HepG2 (cell line): ENCODE measurements at regions not wholly inside any gene's neighbourhood (a gene's known extent, or its start where the extent isn't known, plus 50 kb on each side); places are given as distances from the start of the nearest gene placed in this dataset.

Source experiments
- ATAC-seq: fragments of 200-7000 bp; cut with Tn5 transposase; 3 replicates; pipeline ENCODE4 v1.9.1; 2020; ENCODE audit warnings: mild to moderate bottlenecking, moderate library complexity
- BruUV-seq: library from RNA; stranded (reverse); fragments of 400-500 nt; replicated peaks from 2 replicates; lab custom pipeline; 2021; lab: Mats Ljungman, UMichigan
- CTCF ChIA-PET: fragments of 300-600 bp; formaldehyde crosslinking; extraction: SDS; loops from one replicate; lab custom pipeline; 2021; ENCODE audit warnings: low total read pairs, inconsistent platforms, low intra/inter-chr PET ratio; lab: Yijun Ruan, JAX
- POLR2A ChIA-PET: fragments of 350-600 bp; sonication (Branson Sonifier 250); formaldehyde crosslinking; loops from one replicate; lab custom pipeline; 2020; ENCODE audit warnings: antibody characterized with exemption, inconsistent platforms; lab: Yijun Ruan, JAX
- DNase-seq: peaks from one replicate; pipeline ENCODE4 v3.0.0-alpha.2; 2015; ENCODE audit warnings: low spot score
- FAIRE-seq: peaks from 3 replicates; lab custom pipeline; 2011; peaks lifted over from hg19 to GRCh38; lab: Jason Lieb, UNC
- H2AFZ ChIP-seq: one replicate; pipeline ENCODE4 v1.6.1; 2011; ENCODE audit warnings: low read length, inconsistent platforms
- H3K27ac ChIP-seq: fragments of 300-600 bp; 3 replicates; pipeline ENCODE4 v1.8.0; 2011; ENCODE audit warnings: mixed run types, mild to moderate bottlenecking, mixed read lengths, low read length, inconsistent platforms; ENCODE audit not compliant: insufficient read depth; ENCODE audit errors: extremely low read length
- H3K27me3 ChIP-seq, 2 experiments: fragments of 200-600 bp in 1 of 2; 2 replicates in 1 of 2; 3 replicates in 1 of 2; pipeline versions ENCODE4 v1.6.0 to v1.8.0; 2011; ENCODE audit warnings: low read length in 2 of 2, mild to moderate bottlenecking in 2 of 2, moderate library complexity in 2 of 2, inconsistent platforms in 1 of 2; ENCODE audit not compliant: insufficient read depth in 2 of 2, control insufficient read depth in 1 of 2
- H3K36me3 ChIP-seq, 2 experiments: fragments of 200-600 bp in 1 of 2; replicated peaks in 1 of 2; 2 replicates in 1 of 2; 3 replicates in 1 of 2; pipeline versions ENCODE4 v1.5.1 to v1.8.0; 2011; ENCODE audit warnings: low read length in 2 of 2, inconsistent platforms in 1 of 2; ENCODE audit not compliant: insufficient read depth in 2 of 2, control insufficient read depth in 1 of 2
- H3K4me1 ChIP-seq: 2 replicates; pipeline ENCODE4 v1.5.1; 2012; ENCODE audit warnings: low read length, inconsistent platforms; ENCODE audit not compliant: insufficient read depth
- H3K4me2 ChIP-seq: 2 replicates; pipeline ENCODE4 v1.6.0; 2011; ENCODE audit warnings: low read depth, low read length, inconsistent platforms
- H3K4me3 ChIP-seq, 3 experiments: fragments of 200-600 bp in 1 of 3; sonication (generic), shearing (Covaris generic) in 1 of 3; replicated peaks in 1 of 3; 2 replicates each; pipeline ENCODE4 v1.5.1; 2011 to 2016; ENCODE audit warnings: low read length in 3 of 3, inconsistent platforms in 2 of 3, low read depth in 2 of 3, mild to moderate bottlenecking in 2 of 3, control low read depth in 1 of 3, mixed read lengths in 1 of 3; ENCODE audit not compliant: insufficient read depth in 1 of 3
- H3K79me2 ChIP-seq: one replicate; pipeline ENCODE4 v1.6.1; 2011; ENCODE audit warnings: low read length, inconsistent platforms; ENCODE audit not compliant: insufficient read depth
- H3K9ac ChIP-seq: 2 replicates; pipeline ENCODE4 v1.6.0; 2011; ENCODE audit warnings: mild to moderate bottlenecking, low read depth, low read length, inconsistent platforms; ENCODE audit not compliant: insufficient read depth
- H3K9me3 ChIP-seq: 2 replicates; pipeline ENCODE4 v1.5.1; 2012; ENCODE audit warnings: mild to moderate bottlenecking, low read length
- H4K20me1 ChIP-seq: 2 replicates; pipeline ENCODE4 v1.6.0; 2011; ENCODE audit warnings: inconsistent platforms, mild to moderate bottlenecking, low read length, moderate library complexity; ENCODE audit not compliant: insufficient read depth
- CREM ChIP-seq, 2 experiments: sonication (generic) in 1 of 2; formaldehyde crosslinking in 1 of 2; IDR thresholded peaks; 2 replicates each; pipeline versions ENCODE4 v1.4.0 to v1.6.1; 2016 to 2020; ENCODE audit warnings: antibody characterized with exemption in 1 of 2, mild to moderate bottlenecking in 1 of 2, missing genetic modification reagents in 1 of 2
- DR1 ChIP-seq: sonication (generic); formaldehyde crosslinking; IDR thresholded peaks from 2 replicates; pipeline ENCODE4 v1.8.0; 2021; ENCODE audit warnings: mild to moderate bottlenecking, missing genetic modification reagents, inconsistent platforms
- FOXM1 ChIP-seq: sonication (generic); formaldehyde crosslinking; IDR thresholded peaks from 2 replicates; pipeline ENCODE4 v1.5.0; 2020; ENCODE audit warnings: missing genetic modification reagents
- GATAD1 ChIP-seq: IDR thresholded peaks from 2 replicates; pipeline ENCODE4 v1.6.1; 2016; ENCODE audit warnings: missing genetic modification reagents, missing compliant biosample characterization
- KMT2B ChIP-seq: IDR thresholded peaks from 2 replicates; pipeline ENCODE4 v1.6.1; 2016; ENCODE audit warnings: missing genetic modification reagents, missing compliant biosample characterization
- MAFG ChIP-seq: sonication (generic); formaldehyde crosslinking; IDR thresholded peaks from 2 replicates; pipeline ENCODE4 v1.5.1; 2020; ENCODE audit warnings: mild to moderate bottlenecking, missing genetic modification reagents
- SATB2 ChIP-seq: sonication (generic); formaldehyde crosslinking; IDR thresholded peaks from 2 replicates; pipeline ENCODE4 v1.5.0; 2020; ENCODE audit warnings: missing genetic modification reagents
- SP2 ChIP-seq: sonication (generic); formaldehyde crosslinking; IDR thresholded peaks from 2 replicates; pipeline ENCODE4 v1.5.1; 2020; ENCODE audit warnings: mild to moderate bottlenecking, missing genetic modification reagents
- SRSF4 ChIP-seq: fragments of 200-400 bp; formaldehyde crosslinking; IDR thresholded peaks from one replicate; pipeline ENCODE4 v1.6.1; 2018; ENCODE audit warnings: mild to moderate bottlenecking, low read depth, low read length, moderate library complexity; ENCODE audit not compliant: poor library complexity, severe bottlenecking
- SRY ChIP-seq: sonication (generic); formaldehyde crosslinking; IDR thresholded peaks from 2 replicates; pipeline ENCODE4 v1.8.0; 2022; ENCODE audit warnings: mild to moderate bottlenecking, missing genetic modification reagents
- TOE1 ChIP-seq: sonication (generic); formaldehyde crosslinking; IDR thresholded peaks from 2 replicates; pipeline ENCODE4 v1.4.0; 2020; ENCODE audit warnings: mild to moderate bottlenecking, missing genetic modification reagents
- ZNF326 ChIP-seq: sonication (generic); formaldehyde crosslinking; IDR thresholded peaks from 2 replicates; pipeline ENCODE4 v1.4.0; 2020; ENCODE audit warnings: missing genetic modification reagents, borderline replicate concordance
- ZNF501 ChIP-seq: sonication (generic); formaldehyde crosslinking; IDR thresholded peaks from 2 replicates; pipeline ENCODE4 v1.5.1; 2020; ENCODE audit warnings: mild to moderate bottlenecking, moderate library complexity, missing genetic modification reagents
- ZNF530 ChIP-seq: sonication (generic); formaldehyde crosslinking; IDR thresholded peaks from 2 replicates; pipeline ENCODE4 v1.5.0; 2020; ENCODE audit warnings: low read depth, mild to moderate bottlenecking, missing genetic modification reagents
- ZNF709 ChIP-seq: sonication (generic); formaldehyde crosslinking; IDR thresholded peaks from 2 replicates; pipeline ENCODE4 v1.5.0; 2020; ENCODE audit warnings: mild to moderate bottlenecking, missing genetic modification reagents
- ZNF770 ChIP-seq: sonication (generic); formaldehyde crosslinking; IDR thresholded peaks from 2 replicates; pipeline ENCODE4 v1.5.0; 2020; ENCODE audit warnings: mild to moderate bottlenecking, missing genetic modification reagents
- ZNF773 ChIP-seq: sonication (generic); formaldehyde crosslinking; IDR thresholded peaks from 2 replicates; pipeline ENCODE4 v1.4.0; 2020; ENCODE audit warnings: missing genetic modification reagents, borderline replicate concordance
- in situ Hi-C: cut with HindIII; loops from 2 replicates; pipeline ENCODE4 v1.10.0; 2017; ENCODE audit warnings: low pct_unique_long_range_greater_than_20kb; ENCODE audit not compliant: extremely low pct_ligation_motif_present
- intact Hi-C: fragments of 100-400 bp; cut with micrococcal nuclease; formaldehyde crosslinking; loops from one replicate; pipeline ENCODE4 v1.10.0; 2022; ENCODE audit not compliant: unreplicated experiment
- TF ChIP-seq, protein P1 (sequence below), 2 experiments: sonication (generic) in 1 of 2; formaldehyde crosslinking in 1 of 2; IDR thresholded peaks; 2 replicates each; pipeline versions ENCODE4 v1.4.0 to v1.6.1; 2018 to 2020; ENCODE audit warnings: missing genetic modification reagents in 2 of 2, borderline replicate concordance in 1 of 2, low read depth in 1 of 2, mild to moderate bottlenecking in 1 of 2, missing biosample characterization in 1 of 2

- DNase-seq (no peak), ATAC-seq (no peak), FAIRE-seq (no peak)
- in situ Hi-C loops (no loop called here), intact Hi-C loops (no loop called here)
- CTCF ChIA-PET, result no interaction called here
- BruUV-seq, result no TSS peak
- H3K4me3 ChIP-seq, result no peak overlapping the region
- H3K27ac ChIP-seq, result no peak overlapping the region
- no peak overlapping the region for H3K4me2 ChIP-seq
- H4K20me1 ChIP-seq, result no peaks in the 10 kb centered on the region
- POLR2A ChIA-PET, result no interaction called here
- H3K36me3 ChIP-seq, result no peaks in the 10 kb centered on the region
- H2AFZ ChIP-seq, result no peak overlapping the region
- no peak overlapping the region for H3K9ac ChIP-seq
- H3K27me3 ChIP-seq, result no peaks in the 10 kb centered on the region
- TF ChIP-seq SATB2 (CRISPR knock-in tag), result no peak
- no peak for TF ChIP-seq ZNF326 (CRISPR knock-in tag)
- no peak for TF ChIP-seq DR1 (CRISPR knock-in tag)
- no peak for TF ChIP-seq FOXM1 (CRISPR knock-in tag)
- TF ChIP-seq SRY (CRISPR knock-in tag), result no peak
- TF ChIP-seq ZNF501 (CRISPR knock-in tag), result no peak
- TF ChIP-seq MAFG (CRISPR knock-in tag), result no peak
- no peak for TF ChIP-seq SP2
- no peak for TF ChIP-seq ZNF773 (CRISPR knock-in tag)
- TF ChIP-seq ZNF530 (CRISPR knock-in tag), result no peak
- TF ChIP-seq SRSF4, result no peak
- TF ChIP-seq ZNF709 (CRISPR knock-in tag), result no peak
- no peak for TF ChIP-seq TOE1 (CRISPR knock-in tag)
- no peak for TF ChIP-seq GATAD1 (CRISPR knock-in tag)
- TF ChIP-seq, protein P1, sequence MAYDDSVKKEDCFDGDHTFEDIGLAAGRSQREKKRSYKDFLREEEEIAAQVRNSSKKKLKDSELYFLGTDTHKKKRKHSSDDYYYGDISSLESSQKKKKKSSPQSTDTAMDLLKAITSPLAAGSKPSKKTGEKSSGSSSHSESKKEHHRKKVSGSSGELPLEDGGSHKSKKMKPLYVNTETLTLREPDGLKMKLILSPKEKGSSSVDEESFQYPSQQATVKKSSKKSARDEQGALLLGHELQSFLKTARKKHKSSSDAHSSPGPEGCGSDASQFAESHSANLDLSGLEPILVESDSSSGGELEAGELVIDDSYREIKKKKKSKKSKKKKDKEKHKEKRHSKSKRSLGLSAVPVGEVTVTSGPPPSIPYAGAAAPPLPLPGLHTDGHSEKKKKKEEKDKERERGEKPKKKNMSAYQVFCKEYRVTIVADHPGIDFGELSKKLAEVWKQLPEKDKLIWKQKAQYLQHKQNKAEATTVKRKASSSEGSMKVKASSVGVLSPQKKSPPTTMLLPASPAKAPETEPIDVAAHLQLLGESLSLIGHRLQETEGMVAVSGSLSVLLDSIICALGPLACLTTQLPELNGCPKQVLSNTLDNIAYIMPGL (CRISPR knock-in tag; IDR thresholded peaks at IDR 0.05; ENCODE audit: borderline replicate concordance in 1 of 2, low read depth in 1 of 2), result no peak
- TF ChIP-seq CREM (IDR thresholded peaks at IDR 0.05), result no peak
- no peak for TF ChIP-seq CREM (CRISPR knock-in tag; IDR thresholded peaks at IDR 0.05)
- TF ChIP-seq ZNF770 (CRISPR knock-in tag), result no peak
- no peak for TF ChIP-seq KMT2B
- no peaks in the 10 kb centered on the region for H3K79me2 ChIP-seq
- H3K4me1 ChIP-seq, result no peaks in the 10 kb centered on the region
- peaks cover 70% of the 10 kb centered on the region for H3K9me3 ChIP-seq
Observed at GRCh38 chr9:11347437-11347836, 734.6 kb upstream of the PTPRD start.
